ENCODE measurements at regions not wholly inside any gene's neighbourhood (a gene's known extent, or its start where the extent isn't known, plus 50 kb on each side); places are given as distances from the start of the nearest gene placed in this dataset.
"Not testable (repeated sequence)": the region's sequence is repeated elsewhere in the genome, so short reads cannot be mapped to it uniquely, and the experiment has no call there.

DNA sequence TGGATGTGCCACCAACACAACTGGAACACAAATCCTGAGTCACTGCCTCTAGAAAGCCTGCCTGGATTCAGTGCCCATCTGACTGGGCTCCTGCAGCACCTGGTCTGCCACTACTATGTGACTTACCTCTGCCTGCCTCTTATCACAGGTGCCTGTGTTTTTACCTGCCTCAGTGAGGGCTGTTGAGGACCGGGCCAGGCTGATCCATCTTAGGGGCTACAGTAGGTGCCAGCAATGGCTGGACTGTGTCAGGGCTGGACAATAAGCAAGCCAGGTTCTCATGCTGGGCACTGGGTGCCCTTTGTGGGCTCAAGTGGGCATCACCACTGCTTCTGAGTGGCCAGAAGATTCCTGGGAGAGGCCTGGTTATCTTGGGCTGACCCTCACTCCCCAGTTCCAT, 948.6 kb upstream of the TPTE start:
- H3K27ac ChIP-seq (ENCODE audit: insufficient read depth in 1 of 2, low read depth in 1 of 2, low read length in 2 of 2, poor library complexity in 1 of 2, severe bottlenecking in 2 of 2); H3K9me3 ChIP-seq (ENCODE audit: control extremely low read depth in 1 of 5, control insufficient read depth in 4 of 5, insufficient read depth in 2 of 5, low read depth in 1 of 5, low read length in 4 of 5); H3K4me1 ChIP-seq (ENCODE audit: control extremely low read depth in 1 of 4, control insufficient read depth in 4 of 4, insufficient read depth in 4 of 4, low read length in 3 of 4); H3K36me3 ChIP-seq (ENCODE audit: control insufficient read depth in 4 of 4, insufficient read depth in 4 of 4, low read length in 3 of 4); H3K4me3 ChIP-seq (ENCODE audit: control insufficient read depth in 1 of 7, extremely low read depth in 1 of 7, insufficient read depth in 4 of 7, low read depth in 2 of 7, low read length in 6 of 7); CTCF ChIA-PET; H3K27me3 ChIP-seq (replicated peaks in 2 of 5; ENCODE audit: control insufficient read depth in 4 of 5, insufficient read depth in 5 of 5, low read length in 4 of 5); POLR2A ChIA-PET; DNase-seq: not testable (repeated sequence)
- WGBS (ENCODE audit: insufficient coverage): 100% methylated on average over 1 of the region's 1 CpG

DNA sequence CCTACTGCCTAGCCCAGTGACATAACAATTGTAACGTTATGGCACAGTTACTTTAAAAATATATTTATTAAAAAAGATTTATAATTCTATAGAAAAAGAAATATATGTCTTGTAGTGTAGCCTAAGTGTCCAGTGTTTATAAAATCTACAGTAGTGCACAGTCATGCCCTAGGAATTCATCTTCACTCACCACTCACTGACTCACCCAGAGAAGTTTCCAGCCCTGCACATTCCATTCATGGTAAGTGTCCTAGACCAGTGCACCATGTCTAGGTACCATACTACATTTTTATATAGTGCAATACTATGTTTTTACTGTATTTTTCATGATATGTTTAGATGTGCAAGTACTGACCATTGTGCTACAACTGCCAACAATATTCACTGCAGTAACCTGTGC, 947.9 kb upstream of the TPTE start:
- H3K27ac ChIP-seq (ENCODE audit: insufficient read depth in 1 of 2, low read depth in 1 of 2, low read length in 2 of 2, poor library complexity in 1 of 2, severe bottlenecking in 2 of 2); H3K27me3 ChIP-seq (replicated peaks in 2 of 5; ENCODE audit: control insufficient read depth in 4 of 5, insufficient read depth in 5 of 5, low read length in 4 of 5); H3K4me1 ChIP-seq (ENCODE audit: control extremely low read depth in 1 of 4, control insufficient read depth in 4 of 4, insufficient read depth in 4 of 4, low read length in 3 of 4); CTCF ChIA-PET; POLR2A ChIA-PET; H3K36me3 ChIP-seq (ENCODE audit: control insufficient read depth in 4 of 4, insufficient read depth in 4 of 4, low read length in 3 of 4); DNase-seq; H3K4me3 ChIP-seq (ENCODE audit: control insufficient read depth in 1 of 7, extremely low read depth in 1 of 7, insufficient read depth in 4 of 7, low read depth in 2 of 7, low read length in 6 of 7); H3K9me3 ChIP-seq (ENCODE audit: control extremely low read depth in 1 of 5, control insufficient read depth in 4 of 5, insufficient read depth in 2 of 5, low read depth in 1 of 5, low read length in 4 of 5): not testable (repeated sequence)
- WGBS (ENCODE audit: insufficient coverage): no CpG with 5 or more reads among the region's 1 CpG

DNA sequence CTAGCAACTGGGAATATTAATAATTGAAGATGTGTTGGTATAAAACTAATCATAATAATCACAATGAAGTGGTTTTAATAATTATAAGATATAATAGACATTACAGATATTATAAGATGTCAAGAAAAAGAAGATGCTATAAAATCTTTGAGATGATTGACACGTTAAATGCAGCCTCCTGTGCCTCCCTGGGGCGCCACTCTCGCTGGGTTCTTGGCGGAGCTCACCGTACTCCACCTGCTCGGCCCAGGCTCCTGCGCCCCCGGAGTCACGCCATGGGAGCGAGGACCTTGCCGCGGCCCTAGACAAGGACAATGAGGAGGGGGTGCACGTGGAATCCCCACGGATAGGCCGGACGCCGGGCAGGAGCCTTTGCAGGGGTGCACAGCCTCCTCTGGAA, 942.1 kb upstream of the TPTE start:
- CTCF ChIA-PET; H3K36me3 ChIP-seq (ENCODE audit: control insufficient read depth in 4 of 4, insufficient read depth in 4 of 4, low read length in 3 of 4); DNase-seq; H3K4me1 ChIP-seq (ENCODE audit: control extremely low read depth in 1 of 4, control insufficient read depth in 4 of 4, insufficient read depth in 4 of 4, low read length in 3 of 4); POLR2A ChIA-PET; H3K4me3 ChIP-seq (ENCODE audit: control insufficient read depth in 1 of 7, extremely low read depth in 1 of 7, insufficient read depth in 4 of 7, low read depth in 2 of 7, low read length in 6 of 7); H3K9me3 ChIP-seq (ENCODE audit: control extremely low read depth in 1 of 5, control insufficient read depth in 4 of 5, insufficient read depth in 2 of 5, low read depth in 1 of 5, low read length in 4 of 5); H3K27me3 ChIP-seq (replicated peaks in 2 of 5; ENCODE audit: control insufficient read depth in 4 of 5, insufficient read depth in 5 of 5, low read length in 4 of 5); H3K27ac ChIP-seq (ENCODE audit: insufficient read depth in 1 of 2, low read depth in 1 of 2, low read length in 2 of 2, poor library complexity in 1 of 2, severe bottlenecking in 2 of 2): not testable (repeated sequence)
- 81% methylated on average over 4 of the region's 17 CpGs for WGBS (ENCODE audit: insufficient coverage)

DNA sequence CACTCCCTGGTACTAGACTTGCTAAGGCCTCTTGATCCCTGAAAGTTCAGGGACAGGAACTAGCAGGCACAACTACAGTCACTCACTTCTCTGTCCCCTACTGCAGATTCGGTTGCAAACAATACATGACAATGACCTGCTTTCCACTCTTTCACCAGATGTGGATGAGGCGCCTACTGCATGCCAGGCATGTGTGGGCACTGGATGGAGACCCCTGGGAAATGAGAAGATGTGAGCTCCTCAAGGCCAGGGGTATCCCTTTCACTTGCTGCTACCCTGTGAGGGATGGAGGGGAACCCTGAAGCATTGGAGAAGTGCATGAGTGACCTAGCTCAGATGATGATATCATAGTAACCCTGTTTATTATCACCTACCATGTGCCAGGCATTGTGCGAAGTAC, 933.4 kb upstream of the TPTE start:
- H3K27ac ChIP-seq (ENCODE audit: insufficient read depth in 1 of 2, low read depth in 1 of 2, low read length in 2 of 2, poor library complexity in 1 of 2, severe bottlenecking in 2 of 2); H3K9me3 ChIP-seq (ENCODE audit: control extremely low read depth in 1 of 5, control insufficient read depth in 4 of 5, insufficient read depth in 2 of 5, low read depth in 1 of 5, low read length in 4 of 5); H3K36me3 ChIP-seq (ENCODE audit: control insufficient read depth in 4 of 4, insufficient read depth in 4 of 4, low read length in 3 of 4); H3K4me1 ChIP-seq (ENCODE audit: control extremely low read depth in 1 of 4, control insufficient read depth in 4 of 4, insufficient read depth in 4 of 4, low read length in 3 of 4); POLR2A ChIA-PET; CTCF ChIA-PET; H3K27me3 ChIP-seq (replicated peaks in 2 of 5; ENCODE audit: control insufficient read depth in 4 of 5, insufficient read depth in 5 of 5, low read length in 4 of 5); DNase-seq; H3K4me3 ChIP-seq (ENCODE audit: control insufficient read depth in 1 of 7, extremely low read depth in 1 of 7, insufficient read depth in 4 of 7, low read depth in 2 of 7, low read length in 6 of 7): not testable (repeated sequence)
- WGBS (ENCODE audit: insufficient coverage): 17% methylated on average over 1 of the region's 3 CpGs

DNA sequence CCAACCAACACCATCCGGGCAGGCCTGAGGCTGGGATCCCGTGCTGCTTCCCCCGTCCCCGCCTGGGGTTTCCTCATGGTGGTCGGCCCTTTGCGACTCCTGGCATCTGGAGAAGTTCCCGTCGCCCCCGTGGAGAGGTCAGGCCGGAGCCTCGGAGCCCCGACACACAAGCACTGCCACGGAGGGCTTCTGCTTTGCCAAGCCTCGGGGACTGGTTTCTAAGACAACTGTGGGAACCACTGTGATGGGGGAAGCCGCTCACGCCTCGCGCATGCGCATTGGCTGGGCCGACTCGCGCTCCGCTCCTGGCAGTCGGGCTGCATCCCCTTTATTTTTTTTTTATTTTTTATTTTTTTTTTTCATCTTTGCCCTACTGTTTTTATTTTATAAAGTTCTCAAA, 928.8 kb upstream of the TPTE start:
- H3K36me3 ChIP-seq (ENCODE audit: control insufficient read depth in 4 of 4, insufficient read depth in 4 of 4, low read length in 3 of 4); H3K4me1 ChIP-seq (ENCODE audit: control extremely low read depth in 1 of 4, control insufficient read depth in 4 of 4, insufficient read depth in 4 of 4, low read length in 3 of 4); H3K27ac ChIP-seq (ENCODE audit: insufficient read depth in 1 of 2, low read depth in 1 of 2, low read length in 2 of 2, poor library complexity in 1 of 2, severe bottlenecking in 2 of 2); H3K27me3 ChIP-seq (replicated peaks in 2 of 5; ENCODE audit: control insufficient read depth in 4 of 5, insufficient read depth in 5 of 5, low read length in 4 of 5); DNase-seq; H3K4me3 ChIP-seq (ENCODE audit: control insufficient read depth in 1 of 7, extremely low read depth in 1 of 7, insufficient read depth in 4 of 7, low read depth in 2 of 7, low read length in 6 of 7); CTCF ChIA-PET; H3K9me3 ChIP-seq (ENCODE audit: control extremely low read depth in 1 of 5, control insufficient read depth in 4 of 5, insufficient read depth in 2 of 5, low read depth in 1 of 5, low read length in 4 of 5); POLR2A ChIA-PET: not testable (repeated sequence)
- WGBS (ENCODE audit: insufficient coverage): 64% methylated on average over 7 of the region's 24 CpGs

DNA sequence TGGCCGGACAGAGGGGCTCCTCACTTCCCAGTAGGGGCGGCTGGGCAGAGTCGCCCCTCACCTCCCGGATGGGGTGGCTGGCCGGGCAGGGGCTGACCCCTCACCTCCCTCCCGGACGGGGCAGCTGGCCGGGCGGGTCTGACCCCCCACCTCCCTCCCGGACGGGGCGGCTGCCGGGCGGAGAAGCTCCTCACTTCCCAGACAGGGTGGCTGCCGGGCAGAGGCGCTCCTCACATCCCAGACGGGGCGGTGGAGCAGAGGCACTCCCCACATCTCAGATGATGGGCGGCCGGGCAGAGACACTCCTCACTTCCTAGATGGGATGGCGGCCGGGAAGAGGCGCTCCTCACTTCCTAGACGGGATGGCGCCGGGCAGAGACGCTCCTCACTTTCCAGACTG, 927.7 kb upstream of the TPTE start:
- H3K27me3 ChIP-seq (replicated peaks in 2 of 5; ENCODE audit: control insufficient read depth in 4 of 5, insufficient read depth in 5 of 5, low read length in 4 of 5); CTCF ChIA-PET; H3K4me3 ChIP-seq (ENCODE audit: control insufficient read depth in 1 of 7, extremely low read depth in 1 of 7, insufficient read depth in 4 of 7, low read depth in 2 of 7, low read length in 6 of 7); POLR2A ChIA-PET; H3K4me1 ChIP-seq (ENCODE audit: control extremely low read depth in 1 of 4, control insufficient read depth in 4 of 4, insufficient read depth in 4 of 4, low read length in 3 of 4); H3K36me3 ChIP-seq (ENCODE audit: control insufficient read depth in 4 of 4, insufficient read depth in 4 of 4, low read length in 3 of 4); H3K27ac ChIP-seq (ENCODE audit: insufficient read depth in 1 of 2, low read depth in 1 of 2, low read length in 2 of 2, poor library complexity in 1 of 2, severe bottlenecking in 2 of 2); DNase-seq; H3K9me3 ChIP-seq (ENCODE audit: control extremely low read depth in 1 of 5, control insufficient read depth in 4 of 5, insufficient read depth in 2 of 5, low read depth in 1 of 5, low read length in 4 of 5): not testable (repeated sequence)
- WGBS (ENCODE audit: insufficient coverage): 100% methylated on average over 1 of the region's 27 CpGs

DNA sequence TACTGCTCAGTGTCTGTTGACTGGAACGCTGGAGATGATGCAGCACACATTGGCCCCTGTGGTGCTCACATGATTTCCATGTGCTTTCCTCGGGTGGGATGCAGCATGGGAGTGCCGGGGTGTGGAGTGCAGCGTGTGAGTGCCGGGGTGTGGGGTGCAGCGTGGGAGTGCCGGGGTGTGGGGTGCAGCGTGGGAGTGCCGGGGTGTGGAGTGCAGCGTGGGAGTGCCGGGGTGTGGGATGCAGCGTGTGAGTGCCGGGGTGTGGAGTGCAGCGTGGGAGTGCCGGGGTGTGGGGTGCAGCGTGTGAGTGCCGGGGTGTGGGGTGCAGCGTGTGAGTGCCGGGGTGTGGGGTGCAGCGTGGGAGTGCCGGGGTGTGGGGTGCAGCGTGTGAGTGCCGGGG, 907.4 kb upstream of the TPTE start:
- POLR2A ChIA-PET; CTCF ChIA-PET; H3K27ac ChIP-seq (ENCODE audit: insufficient read depth in 1 of 2, low read depth in 1 of 2, low read length in 2 of 2, poor library complexity in 1 of 2, severe bottlenecking in 2 of 2); H3K9me3 ChIP-seq (ENCODE audit: control extremely low read depth in 1 of 5, control insufficient read depth in 4 of 5, insufficient read depth in 2 of 5, low read depth in 1 of 5, low read length in 4 of 5); H3K4me3 ChIP-seq (ENCODE audit: control insufficient read depth in 1 of 7, extremely low read depth in 1 of 7, insufficient read depth in 4 of 7, low read depth in 2 of 7, low read length in 6 of 7); H3K36me3 ChIP-seq (ENCODE audit: control insufficient read depth in 4 of 4, insufficient read depth in 4 of 4, low read length in 3 of 4); H3K4me1 ChIP-seq (ENCODE audit: control extremely low read depth in 1 of 4, control insufficient read depth in 4 of 4, insufficient read depth in 4 of 4, low read length in 3 of 4); DNase-seq; H3K27me3 ChIP-seq (replicated peaks in 2 of 5; ENCODE audit: control insufficient read depth in 4 of 5, insufficient read depth in 5 of 5, low read length in 4 of 5): not testable (repeated sequence)
- no CpG with 5 or more reads among the region's 23 CpGs for WGBS (ENCODE audit: insufficient coverage)

Data from common myeloid progenitor, CD34-positive (primary cell).